ENCODE measurements at regions not wholly inside any gene's neighbourhood (a gene's known extent, or its start where the extent isn't known, plus 50 kb on each side); places are given as distances from the start of the nearest gene placed in this dataset.

GRCh38 chr4:186404562-186405134, 138.7 kb downstream of the F11 start:
- 83% methylated on average over 6 of the region's 6 CpGs; no CpG with 5 or more reads in 1 of the 2 experiments for WGBS, 2 experiments (ENCODE audit: extremely low coverage in 1 of 2, insufficient coverage in 1 of 2, insufficient read length in 1 of 2, insufficient replicate concordance in 2 of 2, low coverage in 1 of 2, low lambda C conversion rate in 2 of 2, missing lambda C conversion rate in 1 of 2)
- no peak overlapping the region for H4K91ac ChIP-seq (replicated peaks; ENCODE audit: insufficient read length, low read length)
- peaks cover 0 to 3% (median 0%) of the 10 kb centered on the region in 4 experiments; a peak in 1 of 7 replicates for H3K4me1 ChIP-seq (replicated peaks in 1 of 4; ENCODE audit: control insufficient read depth in 3 of 4, insufficient read depth in 4 of 4, low read length in 3 of 4)
- no peak overlapping the region for H2BK20ac ChIP-seq (ENCODE audit: low read length)
- no peaks in the 10 kb centered on the region for H3K79me2 ChIP-seq (ENCODE audit: control insufficient read depth in 1 of 2, insufficient read depth in 2 of 2, low read length in 2 of 2)
- H3K56ac ChIP-seq (replicated peaks; ENCODE audit: insufficient read length, low read depth, low read length), result no peak overlapping the region
- H3K23me2 ChIP-seq (ENCODE audit: low read depth, low read length), result peaks cover 4% of the 10 kb centered on the region; the same call in 1 of the 2 replicates
- H2BK15ac ChIP-seq (ENCODE audit: low read length), result no peak overlapping the region
- no peak overlapping the region for H3K18ac ChIP-seq (ENCODE audit: extremely low read depth, low read length)
- peaks cover 0 to 5% of the 10 kb centered on the region in 2 experiments for H4K20me1 ChIP-seq (replicated peaks in 1 of 2; ENCODE audit: control insufficient read depth in 1 of 2, insufficient read depth in 2 of 2, low read length in 2 of 2)
- no peak overlapping the region for H4K5ac ChIP-seq (ENCODE audit: insufficient read length, low read depth, low read length)
- H3K14ac ChIP-seq (ENCODE audit: insufficient read length), result no peak overlapping the region
- H3K36me3 ChIP-seq (ENCODE audit: control insufficient read depth in 2 of 4, insufficient read depth in 4 of 4, low read length in 3 of 4), result no peaks in the 10 kb centered on the region
- no peaks in the 10 kb centered on the region for H3K27me3 ChIP-seq (replicated peaks in 1 of 4; ENCODE audit: control insufficient read depth in 3 of 4, extremely low read depth in 1 of 4, insufficient read depth in 3 of 4, low read length in 3 of 4)
- no peak overlapping the region for H2AFZ ChIP-seq (ENCODE audit: low read length)
- no peaks in the 10 kb centered on the region for H3K79me1 ChIP-seq (ENCODE audit: low read depth, low read length)
- H3K9ac ChIP-seq (replicated peaks in 1 of 4; ENCODE audit: extremely low read depth in 1 of 4, low read depth in 3 of 4, low read length in 3 of 4), result no peak overlapping the region
- no peak overlapping the region for H2BK5ac ChIP-seq (ENCODE audit: low read depth, low read length)
- ChIA-PET CTCF (ENCODE audit: partially characterized antibody) (no interaction called here), POLR2A (ENCODE audit: partially characterized antibody) (no interaction called here)
- H3K4me3 ChIP-seq (ENCODE audit: extremely low read depth in 1 of 4, insufficient read depth in 2 of 4, low read depth in 3 of 4, low read length in 4 of 4), result no peak overlapping the region
- no peak overlapping the region for H2BK120ac ChIP-seq (replicated peaks; ENCODE audit: low read depth, low read length)
- H3K9me3 ChIP-seq (ENCODE audit: insufficient read depth in 2 of 2, low read depth in 1 of 2, low read length in 1 of 2), result no peaks in the 10 kb centered on the region
- H4K8ac ChIP-seq (ENCODE audit: extremely low read depth, insufficient read depth, low read length), result no peak overlapping the region
- DNase-seq (ENCODE audit: low read depth in 1 of 2, low spot score in 2 of 2), result no peak
- H2BK12ac ChIP-seq (ENCODE audit: low read depth, low read length), result peak overlapping the region; percentile 29; the same call in 1 of the 2 replicates
- no peak overlapping the region for H3K23ac ChIP-seq (ENCODE audit: insufficient read length)
- FAIRE-seq, result no peak
- no peak overlapping the region for H3K4me2 ChIP-seq (ENCODE audit: insufficient read depth in 1 of 2, low read depth in 2 of 2, low read length in 2 of 2)
- no peak overlapping the region for H3K4ac ChIP-seq (replicated peaks; ENCODE audit: insufficient read length, low read depth, low read length)
- H2AK5ac ChIP-seq (ENCODE audit: low read depth, low read length), result no peak overlapping the region
- no peak overlapping the region for H3K27ac ChIP-seq (ENCODE audit: low read depth, low read length)
- TF ChIP-seq SP2 (IDR thresholded peaks at IDR 0.05; ENCODE audit: low read length) (no peak), BCL11A (IDR thresholded peaks at IDR 0.05; ENCODE audit: low read depth in 2 of 2, low read length in 2 of 2) (no peak), JUND (IDR thresholded peaks at IDR 0.05; ENCODE audit: low read length) (no peak), TCF12 (IDR thresholded peaks at IDR 0.05; ENCODE audit: low read depth, low read length) (no peak), RAD21 (IDR thresholded peaks at IDR 0.05 in 1 of 2, conservative IDR thresholded peaks at IDR 0.05 in 1 of 2; ENCODE audit: low read depth in 2 of 2, low read length in 2 of 2) (no peak), BACH1 (IDR thresholded peaks at IDR 0.05; ENCODE audit: low read length) (no peak), SRF (IDR thresholded peaks at IDR 0.05; ENCODE audit: low read depth, low read length) (no peak), CBX5 (IDR thresholded peaks at IDR 0.05; ENCODE audit: low read depth, low read length) (no peak), USF2 (IDR thresholded peaks at IDR 0.05; ENCODE audit: low read length) (no peak), EP300 (IDR thresholded peaks at IDR 0.05; ENCODE audit: borderline replicate concordance in 1 of 2, low read depth in 2 of 2, low read length in 2 of 2) (no peak), RNF2 (IDR thresholded peaks at IDR 0.05; ENCODE audit: borderline replicate concordance, low read depth, low read length, missing control alignments, poor library complexity, severe bottlenecking) (no peak), RFX5 (IDR thresholded peaks at IDR 0.05; ENCODE audit: borderline replicate concordance, low read depth, low read length) (no peak)
